Chondrocyte (in vitro differentiated cells): ENCODE measurements at regions not wholly inside any gene's neighbourhood (a gene's known extent, or its start where the extent isn't known, plus 50 kb on each side); places are given as distances from the start of the nearest gene placed in this dataset.

Source experiments
- DNase-seq: peaks from one replicate; pipeline ENCODE4 v3.0.0; 2021; ENCODE audit warnings: mixed read lengths, low spot score
- H3K27ac Mint-ChIP-seq: one replicate; pipeline ENCODE4 v1.8.0; 2021; ENCODE audit warnings: mild to moderate bottlenecking, moderate library complexity, mixed read lengths; ENCODE audit not compliant: unreplicated experiment
- H3K27me3 Mint-ChIP-seq: 2 replicates; pipeline ENCODE4 v1.8.0; 2021; ENCODE audit warnings: low read depth, mixed read lengths
- H3K36me3 Mint-ChIP-seq: 2 replicates; pipeline ENCODE4 v1.8.0; 2021; ENCODE audit warnings: low read depth, mixed read lengths
- H3K4me1 Mint-ChIP-seq: 2 replicates; pipeline ENCODE4 v1.8.0; 2021; ENCODE audit warnings: low read depth, mild to moderate bottlenecking, mixed read lengths
- H3K4me3 Mint-ChIP-seq: one replicate; pipeline ENCODE4 v1.8.0; 2021; ENCODE audit warnings: mild to moderate bottlenecking, moderate library complexity, mixed read lengths; ENCODE audit not compliant: unreplicated experiment
- H3K9me3 Mint-ChIP-seq: 2 replicates; pipeline ENCODE4 v1.8.0; 2021; ENCODE audit warnings: low read depth, mixed read lengths
- CTCF ChIP-seq: fragments of 200-600 bp; sonication (generic); IDR thresholded peaks from 2 replicates; pipeline ENCODE4 v1.5.0; 2021; ENCODE audit warnings: antibody characterized with exemption, mild to moderate bottlenecking, moderate library complexity

- Mint-ChIP-seq H3K9me3 (peaks cover 28% of the 10 kb centered on the region), H3K27me3 (no peaks in the 10 kb centered on the region)
- no peak for DNase-seq
Measured at GRCh38 chrX:9151772-9152307, 117.9 kb upstream of the FAM9B start.

GRCh38 chrX:9153300-9153699, 119.4 kb upstream of the FAM9B start:
- Mint-ChIP-seq H3K9me3 (peaks cover 29% of the 10 kb centered on the region), H3K27me3 (no peaks in the 10 kb centered on the region), H3K4me3 (no peak overlapping the region), H3K36me3 (no peaks in the 10 kb centered on the region), H3K4me1 (peaks cover 16% of the 10 kb centered on the region), H3K27ac (no peak overlapping the region)
- no peak for DNase-seq
- no peak for TF ChIP-seq CTCF

More at GRCh38 chrX:9151772-9152307, 117.9 kb upstream of the FAM9B start:
- Mint-ChIP-seq H3K4me1 (peaks cover 19% of the 10 kb centered on the region), H3K36me3 (no peaks in the 10 kb centered on the region), H3K4me3 (no peak overlapping the region), H3K27ac (no peak overlapping the region)
- no peak for TF ChIP-seq CTCF

- no peak for DNase-seq
- H3K27ac Mint-ChIP-seq: no peak overlapping the region
- no peak for TF ChIP-seq CTCF
- peaks cover 25% of the 10 kb centered on the region for H3K9me3 Mint-ChIP-seq
- H3K27me3 Mint-ChIP-seq: no peaks in the 10 kb centered on the region
- peaks cover 5% of the 10 kb centered on the region for H3K4me1 Mint-ChIP-seq
- H3K4me3 Mint-ChIP-seq: no peak overlapping the region
- H3K36me3 Mint-ChIP-seq: no peaks in the 10 kb centered on the region
Measured at GRCh38 chrX:9158611-9159010, 124.7 kb upstream of the FAM9B start.

GRCh38 chrX:9160698-9161329, 126.9 kb upstream of the FAM9B start:
- Mint-ChIP-seq H3K27me3 (no peaks in the 10 kb centered on the region), H3K9me3 (peaks cover 21% of the 10 kb centered on the region), H3K36me3 (no peaks in the 10 kb centered on the region), H3K4me3 (no peak overlapping the region), H3K4me1 (peaks cover 11% of the 10 kb centered on the region), H3K27ac (no peak overlapping the region)
- no peak for TF ChIP-seq CTCF
- no peak for DNase-seq

- Mint-ChIP-seq H3K36me3 (no peaks in the 10 kb centered on the region), H3K4me1 (peaks cover 16% of the 10 kb centered on the region), H3K27ac (no peak overlapping the region), H3K9me3 (peaks cover 29% of the 10 kb centered on the region), H3K4me3 (no peak overlapping the region), H3K27me3 (no peaks in the 10 kb centered on the region)
- DNase-seq: no peak
- TF ChIP-seq CTCF: no peak
Measured at GRCh38 chrX:9162698-9163097, 128.8 kb upstream of the FAM9B start.
